GM23248 (cell line): ENCODE measurements at regions not wholly inside any gene's neighbourhood (a gene's known extent, or its start where the extent isn't known, plus 50 kb on each side); places are given as distances from the start of the nearest gene placed in this dataset.

Experiments used
- EZH2 ChIP-seq: fragments of 200-600 bp; sonication (generic); IDR thresholded peaks from 2 replicates; pipeline ENCODE4 v1.6.1; 2018; ENCODE audit warnings: antibody characterized with exemption, mild to moderate bottlenecking; ENCODE audit not compliant: insufficient read depth, poor library complexity, severe bottlenecking
- EZH2phosphoT487 ChIP-seq: fragments of 200-600 bp; sonication (generic); IDR thresholded peaks from 2 replicates; pipeline ENCODE4 v1.6.1; 2018; ENCODE audit warnings: antibody characterized with exemption, moderate library complexity, mild to moderate bottlenecking, low read depth; ENCODE audit not compliant: insufficient read depth

GRCh38 chr7:25318047-25318446, 89.8 kb upstream of the NPVF start:
- TF ChIP-seq EZH2 (no peak), EZH2phosphoT487 (no peak)
